ENCODE measurements at regions not wholly inside any gene's neighbourhood (a gene's known extent, or its start where the extent isn't known, plus 50 kb on each side); places are given as distances from the start of the nearest gene placed in this dataset.

- H3K4me3 ChIP-seq (ENCODE audit: low read depth, low read length): no peak overlapping the region
- no peak for TF ChIP-seq CTCF (IDR thresholded peaks at IDR 0.05; ENCODE audit: low read depth, low read length)
Observed at GRCh38 chr17:36793976-36794375, 143.3 kb upstream of the LHX1 start.

DNA sequence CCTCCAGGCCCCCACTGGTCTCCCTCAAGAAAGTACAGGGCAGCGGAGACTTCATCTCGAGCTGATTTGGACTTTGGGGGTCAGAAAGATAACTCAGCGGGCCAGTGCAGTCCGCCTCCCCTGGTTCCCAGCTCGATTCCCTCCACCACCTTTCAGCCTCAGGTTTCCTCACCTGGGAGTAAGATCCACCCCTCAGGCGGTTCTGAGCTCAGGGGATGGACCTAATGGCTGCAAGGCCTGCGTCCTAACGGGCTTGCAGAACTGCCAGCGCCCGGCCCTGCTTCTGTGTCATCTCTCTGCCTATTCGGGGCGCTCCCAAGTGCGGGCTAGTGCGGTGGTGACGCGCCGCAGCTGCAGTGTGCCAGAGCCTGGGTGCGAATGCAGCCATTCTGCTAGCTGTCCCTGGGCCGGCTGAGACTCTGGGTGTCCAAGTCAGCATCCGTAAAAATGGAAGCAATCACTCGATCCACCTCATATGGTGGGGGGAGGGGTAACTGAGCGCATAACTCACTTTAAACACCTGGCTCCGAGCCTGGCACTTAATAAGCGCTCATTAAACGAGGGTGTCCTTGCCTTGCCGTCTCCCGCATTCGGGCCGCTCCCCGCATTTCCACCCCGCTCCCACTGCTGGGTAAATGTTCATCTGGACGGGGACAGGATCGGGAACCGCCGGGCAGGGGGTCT lies 129.6 kb upstream of the LHX1 start:
- no peak overlapping the region for H3K4me3 ChIP-seq (ENCODE audit: low read depth, low read length)
- TF ChIP-seq CTCF (IDR thresholded peaks at IDR 0.05; ENCODE audit: low read depth, low read length): no peak

DNA sequence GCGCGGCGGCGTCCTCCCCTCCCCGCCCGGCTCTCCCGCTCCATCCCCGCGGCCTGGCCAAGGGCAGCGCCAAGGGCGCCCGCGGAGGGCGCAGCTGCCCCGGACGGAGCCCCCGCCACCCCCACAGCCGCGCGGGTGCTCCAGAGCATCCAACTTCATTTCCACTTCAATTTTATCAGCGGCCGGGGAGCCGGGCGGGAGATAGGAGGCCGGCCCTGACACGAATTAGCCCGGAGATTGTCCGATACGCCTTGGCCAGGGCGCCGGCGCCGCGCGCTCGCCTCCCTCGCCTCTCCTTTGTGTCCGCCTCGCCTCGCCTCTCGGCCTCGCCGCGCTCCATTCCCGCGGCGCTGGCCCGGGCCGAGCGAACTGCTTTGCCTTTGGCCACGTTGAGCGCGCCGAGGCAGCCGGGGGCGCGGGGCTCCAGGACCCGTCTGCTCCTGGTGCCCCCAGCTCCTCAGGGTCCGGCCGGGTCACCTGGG lies 129.1 kb upstream of the LHX1 start:
- no peak for TF ChIP-seq CTCF (IDR thresholded peaks at IDR 0.05; ENCODE audit: low read depth, low read length)
- no peak overlapping the region for H3K4me3 ChIP-seq (ENCODE audit: low read depth, low read length)

DNA sequence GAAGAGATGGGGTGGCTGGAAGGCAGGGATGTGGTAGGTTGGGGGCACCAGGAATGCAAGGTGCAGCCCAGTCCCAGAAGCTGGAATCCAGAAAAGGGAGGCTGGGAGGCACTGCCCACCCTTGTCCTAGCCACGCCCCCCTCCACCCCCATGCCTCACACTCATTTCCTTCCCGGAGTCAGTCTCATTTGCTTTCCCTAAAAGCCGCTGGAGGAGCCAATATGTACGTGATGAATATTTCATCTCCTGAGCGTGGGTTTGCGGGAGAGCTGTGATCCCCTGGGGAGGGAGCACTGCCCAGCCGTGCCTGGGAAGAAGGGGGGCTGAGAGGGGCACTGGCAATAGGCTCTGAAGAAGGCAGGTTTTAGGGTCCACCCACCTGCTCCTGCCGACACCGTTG lies 124.5 kb upstream of the LHX1 start:
- TF ChIP-seq CTCF (IDR thresholded peaks at IDR 0.05; ENCODE audit: low read depth, low read length): no peak
- no peak overlapping the region for H3K4me3 ChIP-seq (ENCODE audit: low read depth, low read length)

DNA sequence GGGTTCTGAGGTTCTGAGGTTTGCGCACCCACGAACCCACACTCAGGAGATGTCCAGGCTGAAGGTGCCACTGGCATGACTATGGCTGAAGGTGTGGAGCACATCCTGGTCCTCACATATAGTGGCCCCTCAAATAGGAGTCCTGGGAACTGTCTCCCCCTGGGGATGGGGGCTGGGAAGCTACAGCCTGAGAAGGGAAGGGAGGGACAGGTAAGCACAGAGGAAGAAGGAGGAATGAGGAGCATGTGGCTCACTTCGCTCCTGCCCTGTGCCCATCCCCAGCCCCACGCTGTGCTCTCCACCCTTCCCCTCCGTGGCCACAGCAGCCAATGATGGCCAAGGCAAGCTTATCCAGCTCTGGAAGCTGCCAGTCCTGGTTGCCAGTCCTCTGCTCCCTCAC lies 123.9 kb upstream of the LHX1 start:
- no peak for TF ChIP-seq CTCF (IDR thresholded peaks at IDR 0.05; ENCODE audit: low read depth, low read length)
- H3K4me3 ChIP-seq (ENCODE audit: low read depth, low read length): no peak overlapping the region

- no peak for TF ChIP-seq CTCF (IDR thresholded peaks at IDR 0.05; ENCODE audit: low read depth, low read length)
- no peak overlapping the region for H3K4me3 ChIP-seq (ENCODE audit: low read depth, low read length)
Observed at GRCh38 chr17:36813957-36814563, 123.2 kb upstream of the LHX1 start.

DNA sequence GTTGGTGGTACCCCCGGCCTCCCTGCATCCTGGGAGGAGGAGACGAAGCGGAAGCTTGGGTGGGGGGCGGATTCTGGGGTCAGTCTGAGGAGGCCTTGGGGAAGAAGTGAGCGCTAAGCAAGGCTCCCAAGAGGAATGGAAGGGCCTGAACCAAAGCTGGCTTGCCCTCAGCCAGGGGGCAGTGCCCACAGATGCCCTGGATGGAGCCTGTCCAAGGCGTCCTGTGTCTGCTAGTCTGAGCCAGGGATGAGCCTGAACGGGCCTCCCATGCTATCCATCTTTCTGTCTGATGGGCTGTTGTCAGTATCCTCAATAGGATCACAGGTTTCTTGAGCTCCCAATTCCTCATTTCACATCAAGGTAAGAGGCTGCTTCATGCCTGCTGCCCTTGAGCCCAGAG lies 122.3 kb upstream of the LHX1 start:
- H3K4me3 ChIP-seq (ENCODE audit: low read depth, low read length): no peak overlapping the region
- TF ChIP-seq CTCF (IDR thresholded peaks at IDR 0.05; ENCODE audit: low read depth, low read length): no peak
